ENCODE measurements at regions not wholly inside any gene's neighbourhood (a gene's known extent, or its start where the extent isn't known, plus 50 kb on each side); places are given as distances from the start of the nearest gene placed in this dataset.

- DNase-seq: no peak
- Histone ChIP-seq H3K9me3 (replicated peaks in 1 of 2; ENCODE audit: control insufficient read depth in 1 of 2, insufficient read depth in 1 of 2, low read length in 2 of 2) (no peaks in the 10 kb centered on the region), H3K79me2 (ENCODE audit: insufficient read depth, low read length) (no peaks in the 10 kb centered on the region), H3K27me3 (ENCODE audit: control insufficient read depth in 2 of 2, insufficient read depth in 2 of 2, low read length in 2 of 2) (no peaks in the 10 kb centered on the region), H3K27ac (ENCODE audit: low read depth in 1 of 2, low read length in 2 of 2) (no peak overlapping the region), H2AFZ (ENCODE audit: insufficient read depth, low read depth, low read length, poor library complexity, severe bottlenecking) (no peak overlapping the region), H3K4me1 (ENCODE audit: control insufficient read depth in 1 of 2, insufficient read depth in 2 of 2, low read length in 2 of 2) (no peaks in the 10 kb centered on the region), H3K4me3 (replicated peaks in 1 of 3; ENCODE audit: low read depth in 2 of 3, low read length in 3 of 3) (no peak overlapping the region), H4K20me1 (ENCODE audit: insufficient read depth, low read length) (no peaks in the 10 kb centered on the region), H3K4me2 (replicated peaks; ENCODE audit: extremely low read depth, low read length, poor library complexity, severe bottlenecking) (no peak overlapping the region), H3K9ac (ENCODE audit: insufficient read depth, low read length, poor library complexity, severe bottlenecking) (no peak overlapping the region), H3K36me3 (replicated peaks in 1 of 2; ENCODE audit: control insufficient read depth in 1 of 2, insufficient read depth in 2 of 2, low read length in 2 of 2) (no peaks in the 10 kb centered on the region)
- Mint-ChIP-seq H3K27me3 (ENCODE audit: low read depth in 3 of 3) (peaks cover 0 to 4% (median 3%) of the 10 kb centered on the region in 3 donors), H3K4me3 (no peak overlapping the region), H3K27ac (peak overlapping the region in 1 of 7 donors; percentile 1), H3K36me3 (no peaks in the 10 kb centered on the region), H3K9me3 (no peaks in the 10 kb centered on the region), H3K4me1 (peaks cover 9% of the 10 kb centered on the region)
- WGBS (ENCODE audit: insufficient coverage): no CpG with 5 or more reads among the region's 13 CpGs
- TF ChIP-seq, protein P1, sequence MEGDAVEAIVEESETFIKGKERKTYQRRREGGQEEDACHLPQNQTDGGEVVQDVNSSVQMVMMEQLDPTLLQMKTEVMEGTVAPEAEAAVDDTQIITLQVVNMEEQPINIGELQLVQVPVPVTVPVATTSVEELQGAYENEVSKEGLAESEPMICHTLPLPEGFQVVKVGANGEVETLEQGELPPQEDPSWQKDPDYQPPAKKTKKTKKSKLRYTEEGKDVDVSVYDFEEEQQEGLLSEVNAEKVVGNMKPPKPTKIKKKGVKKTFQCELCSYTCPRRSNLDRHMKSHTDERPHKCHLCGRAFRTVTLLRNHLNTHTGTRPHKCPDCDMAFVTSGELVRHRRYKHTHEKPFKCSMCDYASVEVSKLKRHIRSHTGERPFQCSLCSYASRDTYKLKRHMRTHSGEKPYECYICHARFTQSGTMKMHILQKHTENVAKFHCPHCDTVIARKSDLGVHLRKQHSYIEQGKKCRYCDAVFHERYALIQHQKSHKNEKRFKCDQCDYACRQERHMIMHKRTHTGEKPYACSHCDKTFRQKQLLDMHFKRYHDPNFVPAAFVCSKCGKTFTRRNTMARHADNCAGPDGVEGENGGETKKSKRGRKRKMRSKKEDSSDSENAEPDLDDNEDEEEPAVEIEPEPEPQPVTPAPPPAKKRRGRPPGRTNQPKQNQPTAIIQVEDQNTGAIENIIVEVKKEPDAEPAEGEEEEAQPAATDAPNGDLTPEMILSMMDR (IDR thresholded peaks at IDR 0.05): no peak
- intact Hi-C loops (cut with micrococcal nuclease): no loop called here
Observed at GRCh38 chr7:50166997-50167965, 74.2 kb upstream of the ZPBP start.

DNA sequence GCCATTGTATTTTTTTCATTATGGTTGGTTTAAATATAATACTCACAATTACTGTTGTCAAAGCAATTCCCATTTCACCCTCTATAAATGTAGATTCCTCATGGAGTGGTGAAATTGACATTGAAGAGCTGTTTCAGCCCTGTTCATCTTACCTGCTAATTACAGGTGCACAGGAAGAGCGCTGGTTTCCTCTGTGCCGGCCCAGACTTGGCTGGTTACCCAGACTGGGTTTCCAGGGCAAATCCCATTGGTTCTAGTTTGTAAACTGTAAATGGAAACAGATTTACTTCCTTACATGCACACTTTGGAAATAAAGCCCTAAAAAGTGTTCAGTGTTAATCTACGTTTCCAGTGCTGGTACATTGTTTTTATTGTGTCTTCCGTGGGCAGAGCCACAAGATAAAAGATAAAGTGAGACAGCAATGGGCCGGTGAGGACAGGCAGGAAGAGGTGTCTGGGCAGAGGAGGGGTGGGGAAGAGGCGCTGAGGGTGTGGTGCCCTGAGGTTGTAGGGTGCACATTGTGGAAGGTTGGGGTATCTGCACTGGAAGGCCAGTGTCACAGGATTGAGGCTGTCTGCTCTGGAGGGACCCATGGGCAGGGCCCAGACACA lies 71.6 kb upstream of the ZPBP start:
- no peaks in the 10 kb centered on the region for H3K79me2 ChIP-seq (ENCODE audit: insufficient read depth, low read length)
- H3K27me3 ChIP-seq (ENCODE audit: control insufficient read depth in 2 of 2, insufficient read depth in 2 of 2, low read length in 2 of 2): no peaks in the 10 kb centered on the region
- no peak overlapping the region for H3K9ac ChIP-seq (ENCODE audit: insufficient read depth, low read length, poor library complexity, severe bottlenecking)
- Mint-ChIP-seq H3K4me3 (no peak overlapping the region), H3K27me3 (ENCODE audit: low read depth in 3 of 3) (peaks cover 0 to 2% (median 0%) of the 10 kb centered on the region in 3 donors), H3K27ac (no peak overlapping the region), H3K9me3 (no peaks in the 10 kb centered on the region), H3K4me1 (peaks cover 14% of the 10 kb centered on the region), H3K36me3 (no peaks in the 10 kb centered on the region)
- TF ChIP-seq, protein P1 (IDR thresholded peaks at IDR 0.05): no peak
- H3K27ac ChIP-seq (ENCODE audit: low read depth in 1 of 2, low read length in 2 of 2): no peak overlapping the region
- no peak for DNase-seq
- H3K4me3 ChIP-seq (replicated peaks in 1 of 3; ENCODE audit: low read depth in 2 of 3, low read length in 3 of 3): no peak overlapping the region
- 48% methylated on average over 4 of the region's 6 CpGs for whole genome bisulfite sequencing (ENCODE audit: insufficient coverage)
- no peaks in the 10 kb centered on the region for H3K36me3 ChIP-seq (replicated peaks in 1 of 2; ENCODE audit: control insufficient read depth in 1 of 2, insufficient read depth in 2 of 2, low read length in 2 of 2)
- no peaks in the 10 kb centered on the region for H3K9me3 ChIP-seq (replicated peaks in 1 of 2; ENCODE audit: control insufficient read depth in 1 of 2, insufficient read depth in 1 of 2, low read length in 2 of 2)
- H4K20me1 ChIP-seq (ENCODE audit: insufficient read depth, low read length): no peaks in the 10 kb centered on the region
- intact Hi-C loops (cut with micrococcal nuclease): no loop called here
- H2AFZ ChIP-seq (ENCODE audit: insufficient read depth, low read depth, low read length, poor library complexity, severe bottlenecking): no peak overlapping the region
- H3K4me1 ChIP-seq (ENCODE audit: control insufficient read depth in 1 of 2, insufficient read depth in 2 of 2, low read length in 2 of 2): no peaks in the 10 kb centered on the region
- no peak overlapping the region for H3K4me2 ChIP-seq (replicated peaks; ENCODE audit: extremely low read depth, low read length, poor library complexity, severe bottlenecking)
